ENCODE measurements at regions not wholly inside any gene's neighbourhood (a gene's known extent, or its start where the extent isn't known, plus 50 kb on each side); places are given as distances from the start of the nearest gene placed in this dataset.

DNA sequence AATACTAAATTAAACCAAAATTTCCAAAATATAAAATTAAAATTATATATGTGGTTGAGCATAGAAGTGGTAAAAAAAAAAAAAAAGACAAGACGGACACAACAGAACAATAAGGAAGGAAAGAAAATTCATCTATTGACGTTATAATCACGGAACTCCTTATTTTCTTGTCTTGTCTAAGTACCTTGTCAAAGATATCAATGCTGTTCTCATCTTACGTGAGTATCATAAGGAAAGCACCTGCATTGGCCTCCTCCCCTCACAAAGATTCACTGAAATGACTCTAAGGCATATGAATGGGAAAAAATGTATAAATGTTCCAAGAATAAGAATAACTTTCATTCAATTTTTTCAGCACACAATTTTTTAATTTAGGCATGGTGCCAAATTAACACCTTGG is 135.4 kb downstream of the PPP1R3A start:
- H4K20me1 ChIP-seq (ENCODE audit: insufficient read depth, low read length, poor library complexity, severe bottlenecking) = no peaks in the 10 kb centered on the region
- H3K4me2 ChIP-seq (ENCODE audit: low read depth, low read length, poor library complexity, severe bottlenecking) = no peak overlapping the region
- no peaks in the 10 kb centered on the region for H3K27me3 ChIP-seq (ENCODE audit: insufficient read depth, low read length, poor library complexity, severe bottlenecking)
- no peaks in the 10 kb centered on the region for H3F3A ChIP-seq (ENCODE audit: low read depth)
- no peaks in the 10 kb centered on the region for H3K36me3 ChIP-seq (ENCODE audit: insufficient read depth, low read length)
- no peaks in the 10 kb centered on the region for H3K9me3 ChIP-seq (ENCODE audit: insufficient read depth, low read depth, low read length)
- no peaks in the 10 kb centered on the region for H3K9me2 ChIP-seq (replicated peaks; ENCODE audit: low read depth, low read length)
- no peak overlapping the region for H3K4me3 ChIP-seq (ENCODE audit: low read length, poor library complexity, severe bottlenecking)
- no peaks in the 10 kb centered on the region for H3K79me2 ChIP-seq (ENCODE audit: insufficient read depth, low read length)
- no peak overlapping the region for H3K9ac ChIP-seq (ENCODE audit: low read depth, low read length, poor library complexity, severe bottlenecking)
- TF ChIP-seq, protein P1, sequence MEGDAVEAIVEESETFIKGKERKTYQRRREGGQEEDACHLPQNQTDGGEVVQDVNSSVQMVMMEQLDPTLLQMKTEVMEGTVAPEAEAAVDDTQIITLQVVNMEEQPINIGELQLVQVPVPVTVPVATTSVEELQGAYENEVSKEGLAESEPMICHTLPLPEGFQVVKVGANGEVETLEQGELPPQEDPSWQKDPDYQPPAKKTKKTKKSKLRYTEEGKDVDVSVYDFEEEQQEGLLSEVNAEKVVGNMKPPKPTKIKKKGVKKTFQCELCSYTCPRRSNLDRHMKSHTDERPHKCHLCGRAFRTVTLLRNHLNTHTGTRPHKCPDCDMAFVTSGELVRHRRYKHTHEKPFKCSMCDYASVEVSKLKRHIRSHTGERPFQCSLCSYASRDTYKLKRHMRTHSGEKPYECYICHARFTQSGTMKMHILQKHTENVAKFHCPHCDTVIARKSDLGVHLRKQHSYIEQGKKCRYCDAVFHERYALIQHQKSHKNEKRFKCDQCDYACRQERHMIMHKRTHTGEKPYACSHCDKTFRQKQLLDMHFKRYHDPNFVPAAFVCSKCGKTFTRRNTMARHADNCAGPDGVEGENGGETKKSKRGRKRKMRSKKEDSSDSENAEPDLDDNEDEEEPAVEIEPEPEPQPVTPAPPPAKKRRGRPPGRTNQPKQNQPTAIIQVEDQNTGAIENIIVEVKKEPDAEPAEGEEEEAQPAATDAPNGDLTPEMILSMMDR (conservative IDR thresholded peaks at IDR 0.05; ENCODE audit: low read length) = no peak
- no peak for TF ChIP-seq EZH2phosphoT487 (IDR thresholded peaks at IDR 0.05; ENCODE audit: borderline replicate concordance)
- H2AFZ ChIP-seq (ENCODE audit: low read length) = no peak overlapping the region
- no peaks in the 10 kb centered on the region for H3K4me1 ChIP-seq (ENCODE audit: insufficient read depth, low read length, poor library complexity, severe bottlenecking)

DNA sequence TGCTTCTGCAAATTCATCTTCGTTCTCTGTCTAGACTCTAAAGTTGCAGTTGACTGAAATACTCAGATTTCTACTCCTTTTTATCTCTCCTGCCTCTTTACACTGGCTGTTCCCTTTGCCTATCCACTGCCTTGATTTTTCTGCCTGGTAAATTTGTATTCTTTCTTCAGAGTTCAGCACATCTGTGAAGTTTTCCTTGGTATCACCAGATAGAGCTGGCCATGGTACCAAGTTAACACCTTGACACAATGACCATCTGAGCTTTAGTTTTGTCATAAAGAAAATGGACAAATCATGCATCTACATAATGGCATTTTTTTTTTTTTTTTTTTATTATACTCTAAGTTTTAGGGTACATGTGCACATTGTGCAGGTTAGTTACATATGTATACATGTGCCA is 143.0 kb downstream of the PPP1R3A start:
- Histone ChIP-seq H3K79me2 (ENCODE audit: insufficient read depth, low read length) (no peaks in the 10 kb centered on the region), H3K9ac (ENCODE audit: low read depth, low read length, poor library complexity, severe bottlenecking) (no peak overlapping the region), H2AFZ (ENCODE audit: low read length) (no peak overlapping the region), H3K4me2 (ENCODE audit: low read depth, low read length, poor library complexity, severe bottlenecking) (no peak overlapping the region), H3K4me1 (ENCODE audit: insufficient read depth, low read length, poor library complexity, severe bottlenecking) (no peaks in the 10 kb centered on the region), H3K36me3 (ENCODE audit: insufficient read depth, low read length) (no peaks in the 10 kb centered on the region), H3K9me3 (ENCODE audit: insufficient read depth, low read depth, low read length) (no peaks in the 10 kb centered on the region), H3K4me3 (ENCODE audit: low read length, poor library complexity, severe bottlenecking) (no peak overlapping the region), H3K9me2 (replicated peaks; ENCODE audit: low read depth, low read length) (no peaks in the 10 kb centered on the region), H3K27me3 (ENCODE audit: insufficient read depth, low read length, poor library complexity, severe bottlenecking) (no peaks in the 10 kb centered on the region), H3F3A (ENCODE audit: low read depth) (no peaks in the 10 kb centered on the region), H4K20me1 (ENCODE audit: insufficient read depth, low read length, poor library complexity, severe bottlenecking) (no peaks in the 10 kb centered on the region)
- TF ChIP-seq, protein P1 (conservative IDR thresholded peaks at IDR 0.05; ENCODE audit: low read length) = no peak
- no peak for TF ChIP-seq EZH2phosphoT487 (IDR thresholded peaks at IDR 0.05; ENCODE audit: borderline replicate concordance)

DNA sequence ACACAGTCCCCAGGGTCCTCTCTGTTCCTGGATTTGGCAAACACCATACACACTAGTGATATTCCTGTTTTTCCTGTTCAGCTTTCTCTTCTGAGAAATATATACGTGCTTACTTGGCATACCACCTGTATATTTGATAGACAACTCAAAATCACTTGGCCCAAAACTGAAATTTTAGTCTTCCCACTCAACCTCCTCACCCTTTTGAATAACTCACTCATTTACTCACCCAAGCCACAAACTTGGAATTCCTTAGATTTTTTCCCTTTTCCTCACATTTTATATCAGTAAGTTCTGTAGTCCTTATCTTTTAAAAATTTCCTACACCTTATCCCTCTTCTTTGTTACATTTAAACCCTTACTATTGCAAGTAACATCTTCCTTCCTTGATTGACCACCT is 143.4 kb downstream of the PPP1R3A start:
- H3K36me3 ChIP-seq (ENCODE audit: insufficient read depth, low read length) = no peaks in the 10 kb centered on the region
- no peak overlapping the region for H2AFZ ChIP-seq (ENCODE audit: low read length)
- no peak overlapping the region for H3K9ac ChIP-seq (ENCODE audit: low read depth, low read length, poor library complexity, severe bottlenecking)

More for the DNA sequence above, 143.4 kb downstream of the PPP1R3A start:
- Histone ChIP-seq H3K4me1 (ENCODE audit: insufficient read depth, low read length, poor library complexity, severe bottlenecking) (no peaks in the 10 kb centered on the region), H3K4me3 (ENCODE audit: low read length, poor library complexity, severe bottlenecking) (no peak overlapping the region), H3K9me2 (replicated peaks; ENCODE audit: low read depth, low read length) (no peaks in the 10 kb centered on the region), H3K9me3 (ENCODE audit: insufficient read depth, low read depth, low read length) (no peaks in the 10 kb centered on the region), H3K79me2 (ENCODE audit: insufficient read depth, low read length) (no peaks in the 10 kb centered on the region), H3F3A (ENCODE audit: low read depth) (no peaks in the 10 kb centered on the region), H3K4me2 (ENCODE audit: low read depth, low read length, poor library complexity, severe bottlenecking) (no peak overlapping the region), H4K20me1 (ENCODE audit: insufficient read depth, low read length, poor library complexity, severe bottlenecking) (no peaks in the 10 kb centered on the region), H3K27me3 (ENCODE audit: insufficient read depth, low read length, poor library complexity, severe bottlenecking) (no peaks in the 10 kb centered on the region)
- TF ChIP-seq, protein P1 (conservative IDR thresholded peaks at IDR 0.05; ENCODE audit: low read length) = no peak
- TF ChIP-seq EZH2phosphoT487 (IDR thresholded peaks at IDR 0.05; ENCODE audit: borderline replicate concordance) = no peak
